SK-N-SH treated with all-trans-retinoic acid at 6 μM for 48 hours (cell line): ENCODE measurements at regions not wholly inside any gene's neighbourhood (a gene's known extent, or its start where the extent isn't known, plus 50 kb on each side); places are given as distances from the start of the nearest gene placed in this dataset.

Source experiments
- ESRRG ChIP-seq: fragments of 250-450 bp; sonication (Bioruptor Pico); IDR thresholded peaks from 2 replicates; pipeline ENCODE4 v1.6.1; 2021; ENCODE audit warnings: mild to moderate bottlenecking
- PATZ1 ChIP-seq: fragments of 250-450 bp; sonication (Bioruptor Pico); IDR thresholded peaks from 2 replicates; pipeline ENCODE4 v1.8.0; 2020; ENCODE audit warnings: mild to moderate bottlenecking, moderate library complexity, borderline replicate concordance
- POU6F1 ChIP-seq: fragments of 250-450 bp; sonication (Bioruptor Pico); IDR thresholded peaks from 2 replicates; pipeline ENCODE4 v1.8.0; 2021; ENCODE audit warnings: low read depth, mild to moderate bottlenecking, moderate library complexity, borderline replicate concordance
- RARB ChIP-seq: fragments of 250-450 bp; sonication (Bioruptor Pico); IDR thresholded peaks from 2 replicates; pipeline ENCODE4 v1.8.0; 2021; ENCODE audit warnings: mild to moderate bottlenecking, moderate library complexity
- SNAI2 ChIP-seq: fragments of 250-450 bp; sonication (Bioruptor Pico); IDR thresholded peaks from 2 replicates; pipeline ENCODE4 v1.5.0; 2020; ENCODE audit warnings: mild to moderate bottlenecking, moderate library complexity
- ZC3H10 ChIP-seq: fragments of 250-450 bp; sonication (Bioruptor Pico); IDR thresholded peaks from 2 replicates; pipeline ENCODE4 v1.5.1; 2021; ENCODE audit warnings: mild to moderate bottlenecking, moderate library complexity
- ZFP3 ChIP-seq: fragments of 250-450 bp; sonication (Bioruptor Pico); IDR thresholded peaks from 2 replicates; pipeline ENCODE4 v1.5.0; 2020; ENCODE audit warnings: mild to moderate bottlenecking, moderate library complexity
- ZFP30 ChIP-seq: fragments of 450-650 bp; formaldehyde crosslinking; IDR thresholded peaks from 2 replicates; pipeline ENCODE4 v1.5.0; 2022; ENCODE audit warnings: mild to moderate bottlenecking, moderate library complexity
- ZNF8 ChIP-seq: fragments of 450-650 bp; formaldehyde crosslinking; IDR thresholded peaks from 2 replicates; pipeline ENCODE4 v1.5.0; 2020; ENCODE audit warnings: mild to moderate bottlenecking, moderate library complexity
- TF ChIP-seq, protein P1 (sequence below): fragments of 250-450 bp; sonication (Bioruptor Pico); IDR thresholded peaks from 2 replicates; pipeline ENCODE4 v1.5.0; 2020; ENCODE audit warnings: mild to moderate bottlenecking, moderate library complexity
- TF ChIP-seq, protein P2 (sequence below): fragments of 250-450 bp; sonication (Bioruptor Pico); IDR thresholded peaks from 2 replicates; pipeline ENCODE4 v1.5.1; 2021; ENCODE audit warnings: mild to moderate bottlenecking, moderate library complexity

GRCh38 chr5:34490506-34491250, 165.4 kb upstream of the RAI14 start:
- TF ChIP-seq SNAI2 (no peak), PATZ1 (CRISPR knock-in tag) (no peak), ZFP30 (CRISPR knock-in tag) (no peak), ESRRG (CRISPR knock-in tag) (no peak), ZC3H10 (CRISPR knock-in tag) (no peak), ZNF8 (CRISPR knock-in tag) (no peak), RARB (no peak), ZFP3 (CRISPR knock-in tag) (no peak), POU6F1 (CRISPR knock-in tag) (no peak)
- TF ChIP-seq, protein P1, sequence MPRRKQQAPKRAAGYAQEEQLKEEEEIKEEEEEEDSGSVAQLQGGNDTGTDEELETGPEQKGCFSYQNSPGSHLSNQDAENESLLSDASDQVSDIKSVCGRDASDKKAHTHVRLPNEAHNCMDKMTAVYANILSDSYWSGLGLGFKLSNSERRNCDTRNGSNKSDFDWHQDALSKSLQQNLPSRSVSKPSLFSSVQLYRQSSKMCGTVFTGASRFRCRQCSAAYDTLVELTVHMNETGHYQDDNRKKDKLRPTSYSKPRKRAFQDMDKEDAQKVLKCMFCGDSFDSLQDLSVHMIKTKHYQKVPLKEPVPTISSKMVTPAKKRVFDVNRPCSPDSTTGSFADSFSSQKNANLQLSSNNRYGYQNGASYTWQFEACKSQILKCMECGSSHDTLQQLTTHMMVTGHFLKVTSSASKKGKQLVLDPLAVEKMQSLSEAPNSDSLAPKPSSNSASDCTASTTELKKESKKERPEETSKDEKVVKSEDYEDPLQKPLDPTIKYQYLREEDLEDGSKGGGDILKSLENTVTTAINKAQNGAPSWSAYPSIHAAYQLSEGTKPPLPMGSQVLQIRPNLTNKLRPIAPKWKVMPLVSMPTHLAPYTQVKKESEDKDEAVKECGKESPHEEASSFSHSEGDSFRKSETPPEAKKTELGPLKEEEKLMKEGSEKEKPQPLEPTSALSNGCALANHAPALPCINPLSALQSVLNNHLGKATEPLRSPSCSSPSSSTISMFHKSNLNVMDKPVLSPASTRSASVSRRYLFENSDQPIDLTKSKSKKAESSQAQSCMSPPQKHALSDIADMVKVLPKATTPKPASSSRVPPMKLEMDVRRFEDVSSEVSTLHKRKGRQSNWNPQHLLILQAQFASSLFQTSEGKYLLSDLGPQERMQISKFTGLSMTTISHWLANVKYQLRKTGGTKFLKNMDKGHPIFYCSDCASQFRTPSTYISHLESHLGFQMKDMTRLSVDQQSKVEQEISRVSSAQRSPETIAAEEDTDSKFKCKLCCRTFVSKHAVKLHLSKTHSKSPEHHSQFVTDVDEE = no peak
- TF ChIP-seq, protein P2, sequence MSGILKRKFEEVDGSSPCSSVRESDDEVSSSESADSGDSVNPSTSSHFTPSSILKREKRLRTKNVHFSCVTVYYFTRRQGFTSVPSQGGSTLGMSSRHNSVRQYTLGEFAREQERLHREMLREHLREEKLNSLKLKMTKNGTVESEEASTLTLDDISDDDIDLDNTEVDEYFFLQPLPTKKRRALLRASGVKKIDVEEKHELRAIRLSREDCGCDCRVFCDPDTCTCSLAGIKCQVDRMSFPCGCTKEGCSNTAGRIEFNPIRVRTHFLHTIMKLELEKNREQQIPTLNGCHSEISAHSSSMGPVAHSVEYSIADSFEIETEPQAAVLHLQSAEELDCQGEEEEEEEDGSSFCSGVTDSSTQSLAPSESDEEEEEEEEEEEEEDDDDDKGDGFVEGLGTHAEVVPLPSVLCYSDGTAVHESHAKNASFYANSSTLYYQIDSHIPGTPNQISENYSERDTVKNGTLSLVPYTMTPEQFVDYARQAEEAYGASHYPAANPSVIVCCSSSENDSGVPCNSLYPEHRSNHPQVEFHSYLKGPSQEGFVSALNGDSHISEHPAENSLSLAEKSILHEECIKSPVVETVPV (CRISPR knock-in tag) = no peak
